ENCODE measurements at regions not wholly inside any gene's neighbourhood (a gene's known extent, or its start where the extent isn't known, plus 50 kb on each side); places are given as distances from the start of the nearest gene placed in this dataset.

DNA sequence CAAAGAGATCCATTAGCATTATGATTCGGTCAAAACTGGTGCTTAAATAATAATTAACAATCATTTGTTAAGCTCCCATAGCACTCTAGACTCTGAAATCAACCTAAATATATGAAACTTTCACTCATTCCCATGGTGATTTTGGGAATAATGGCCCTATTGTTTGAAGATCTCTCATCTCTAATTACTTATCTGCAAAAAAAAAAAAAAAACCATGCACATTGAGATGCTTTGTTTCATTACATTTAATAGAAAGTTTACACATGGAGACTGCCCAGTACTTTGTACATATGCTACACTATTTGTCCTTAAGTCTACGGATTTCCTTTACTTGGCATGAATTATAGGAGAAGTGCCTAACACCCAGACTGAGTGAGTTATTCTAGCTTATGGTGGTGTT, 280.6 kb upstream of the MEOX2 start:
- TF ChIP-seq POLR2A (IDR thresholded peaks at IDR 0.05; ENCODE audit: low read depth, low read length) (no peak), RFX5 (IDR thresholded peaks at IDR 0.05; ENCODE audit: low read depth, low read length) (no peak), MAZ (IDR thresholded peaks at IDR 0.05; ENCODE audit: borderline replicate concordance, low read depth, low read length) (no peak)
- TF ChIP-seq, protein P1, sequence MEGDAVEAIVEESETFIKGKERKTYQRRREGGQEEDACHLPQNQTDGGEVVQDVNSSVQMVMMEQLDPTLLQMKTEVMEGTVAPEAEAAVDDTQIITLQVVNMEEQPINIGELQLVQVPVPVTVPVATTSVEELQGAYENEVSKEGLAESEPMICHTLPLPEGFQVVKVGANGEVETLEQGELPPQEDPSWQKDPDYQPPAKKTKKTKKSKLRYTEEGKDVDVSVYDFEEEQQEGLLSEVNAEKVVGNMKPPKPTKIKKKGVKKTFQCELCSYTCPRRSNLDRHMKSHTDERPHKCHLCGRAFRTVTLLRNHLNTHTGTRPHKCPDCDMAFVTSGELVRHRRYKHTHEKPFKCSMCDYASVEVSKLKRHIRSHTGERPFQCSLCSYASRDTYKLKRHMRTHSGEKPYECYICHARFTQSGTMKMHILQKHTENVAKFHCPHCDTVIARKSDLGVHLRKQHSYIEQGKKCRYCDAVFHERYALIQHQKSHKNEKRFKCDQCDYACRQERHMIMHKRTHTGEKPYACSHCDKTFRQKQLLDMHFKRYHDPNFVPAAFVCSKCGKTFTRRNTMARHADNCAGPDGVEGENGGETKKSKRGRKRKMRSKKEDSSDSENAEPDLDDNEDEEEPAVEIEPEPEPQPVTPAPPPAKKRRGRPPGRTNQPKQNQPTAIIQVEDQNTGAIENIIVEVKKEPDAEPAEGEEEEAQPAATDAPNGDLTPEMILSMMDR (conservative IDR thresholded peaks at IDR 0.05; ENCODE audit: low read depth, low read length): no peak
